HG03565 (cell line): ENCODE measurements at regions not wholly inside any gene's neighbourhood (a gene's known extent, or its start where the extent isn't known, plus 50 kb on each side); places are given as distances from the start of the nearest gene placed in this dataset.
A peak's percentile ranks its signal among the peaks of the same experiment; 100 is the strongest.

Experiments
- ATAC-seq: cut with Tn5 transposase; IDR thresholded peaks from one replicate; pipeline ENCODE4 v1.9.1; 2021; ENCODE audit warnings: mild to moderate bottlenecking, moderate library complexity; ENCODE audit not compliant: unreplicated experiment

GRCh38 chr14:71588576-71589215 is 343.5 kb upstream of the RGS6 start:
- ATAC-seq, result no peak

GRCh38 chr14:71589609-71590008 is 342.6 kb upstream of the RGS6 start:
- no peak for ATAC-seq

DNA sequence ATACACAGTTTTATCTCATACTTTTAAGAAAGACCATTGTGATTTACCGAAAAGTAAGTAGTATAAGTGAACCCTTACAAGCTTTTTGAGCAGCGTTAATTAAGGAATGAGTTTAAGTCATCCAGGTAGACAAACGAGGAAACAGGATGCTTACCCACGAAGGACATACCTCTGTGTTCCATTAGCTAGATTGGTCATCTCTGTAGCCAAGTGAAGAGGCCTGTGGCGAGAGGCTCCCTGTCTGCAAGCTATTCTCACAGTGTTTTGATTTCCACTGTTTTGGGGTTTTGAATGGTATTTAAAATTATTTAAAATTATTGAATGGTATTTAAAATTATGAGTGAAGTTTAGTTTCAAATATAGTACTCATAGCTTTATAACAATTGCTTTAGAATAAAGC is 342.1 kb upstream of the RGS6 start:
- no peak for ATAC-seq

GRCh38 chr14:71591231-71591630 is 341.0 kb upstream of the RGS6 start:
- no peak for ATAC-seq

GRCh38 chr14:71591929-71592328 is 340.3 kb upstream of the RGS6 start:
- ATAC-seq, result no peak

GRCh38 chr14:71592361-71592760 is 339.9 kb upstream of the RGS6 start:
- no peak for ATAC-seq

- no peak for ATAC-seq
These were observed 338.3 kb upstream of the RGS6 start for GRCh38 chr14:71593966-71594365.

- ATAC-seq, result no peak
These were observed 337.4 kb upstream of the RGS6 start for GRCh38 chr14:71594821-71595220.

DNA sequence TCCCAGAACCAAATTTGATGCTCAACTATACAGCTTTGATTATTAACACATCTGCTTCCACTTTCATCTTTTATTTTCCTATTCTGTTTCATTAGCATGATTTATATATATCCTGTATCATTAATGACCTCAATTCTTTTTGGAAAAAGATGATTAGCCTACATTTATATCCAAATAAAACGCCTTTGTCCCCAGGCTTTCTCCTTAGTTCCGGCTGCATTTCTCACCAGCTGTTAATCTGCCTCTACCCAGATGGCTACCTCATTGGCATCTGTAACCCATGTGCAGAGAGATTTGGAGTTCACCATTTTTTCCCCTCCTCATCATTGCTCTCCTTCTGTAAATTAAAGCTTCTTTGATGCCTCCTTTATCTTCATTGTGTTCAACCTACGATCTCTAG is 336.8 kb upstream of the RGS6 start:
- ATAC-seq, result no peak

GRCh38 chr14:71597287-71597920 is 334.8 kb upstream of the RGS6 start:
- ATAC-seq, result no peak

DNA sequence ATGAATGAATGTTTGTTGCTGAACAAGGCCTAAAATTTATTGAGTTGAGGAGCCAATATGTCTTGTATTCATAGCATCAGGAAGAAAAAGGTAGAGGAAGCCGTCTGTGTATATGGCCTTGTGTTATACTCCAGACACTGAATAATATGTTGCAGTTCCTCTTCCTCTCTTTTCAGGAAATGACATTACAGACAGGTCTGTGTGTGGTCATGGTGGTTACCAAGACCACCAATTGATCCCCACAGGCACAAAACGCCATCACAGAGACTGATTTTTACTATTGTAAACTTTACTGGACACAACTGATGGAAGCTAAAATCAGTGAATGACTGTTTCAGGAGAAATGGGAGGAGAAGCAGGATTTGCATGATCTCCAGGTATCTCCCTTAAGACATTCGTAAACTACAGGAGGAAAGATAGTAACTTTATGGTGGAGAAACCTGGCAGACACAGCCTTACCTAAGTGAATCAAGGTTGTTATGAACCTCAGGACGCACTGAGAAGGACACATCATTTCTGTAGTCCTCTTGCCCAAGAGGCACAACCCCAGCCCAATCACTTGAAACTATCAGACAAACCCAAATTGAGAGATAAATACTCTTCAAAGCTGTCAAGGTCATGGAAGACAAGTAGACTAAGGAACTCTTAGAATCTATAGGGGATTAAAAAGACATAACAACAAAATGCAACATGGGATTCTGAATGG is 334.1 kb upstream of the RGS6 start:
- peak; percentile 62 for ATAC-seq

GRCh38 chr14:71600309-71600708 is 331.9 kb upstream of the RGS6 start:
- no peak for ATAC-seq

DNA sequence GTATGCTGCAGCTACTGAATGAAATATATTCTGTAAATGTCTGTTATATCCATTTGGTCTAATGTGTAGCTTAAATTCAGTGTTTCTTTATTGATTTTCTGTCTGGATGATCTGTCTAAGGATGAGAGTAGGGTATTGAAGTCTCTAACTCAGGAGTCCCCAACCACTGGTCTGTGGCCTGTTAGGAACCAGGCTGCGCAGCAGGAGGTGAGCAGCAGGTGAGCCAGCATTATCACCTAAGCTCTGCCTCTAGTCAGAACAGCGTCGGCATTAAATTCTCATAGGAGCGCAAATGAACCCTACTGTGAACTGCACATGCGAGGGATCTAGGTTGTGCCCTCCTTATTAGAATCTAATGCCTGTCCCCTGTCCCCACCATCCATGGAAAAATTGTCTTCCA is 329.7 kb upstream of the RGS6 start:
- no peak for ATAC-seq

DNA sequence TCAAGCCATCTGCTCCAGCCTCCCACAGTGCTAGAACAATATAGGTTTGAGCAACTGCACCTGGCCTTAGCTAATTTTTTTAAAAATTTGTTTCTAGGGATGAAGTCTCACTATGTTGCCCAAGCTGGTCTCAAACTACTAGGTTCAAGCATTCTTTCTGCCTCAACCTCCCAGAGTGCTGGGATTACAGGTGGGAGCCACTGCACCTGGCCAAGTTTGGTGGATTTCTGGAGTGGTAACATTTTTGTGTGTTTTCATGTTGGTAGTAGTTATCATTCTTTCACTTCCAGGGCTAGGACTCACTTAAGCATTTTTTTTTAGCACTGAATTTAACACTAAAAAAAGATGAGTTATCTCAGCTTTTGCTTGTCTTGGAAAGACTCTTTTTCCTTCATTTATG is 328.0 kb upstream of the RGS6 start:
- ATAC-seq, result no peak

GRCh38 chr14:71606064-71606463 is 326.2 kb upstream of the RGS6 start:
- ATAC-seq, result no peak

DNA sequence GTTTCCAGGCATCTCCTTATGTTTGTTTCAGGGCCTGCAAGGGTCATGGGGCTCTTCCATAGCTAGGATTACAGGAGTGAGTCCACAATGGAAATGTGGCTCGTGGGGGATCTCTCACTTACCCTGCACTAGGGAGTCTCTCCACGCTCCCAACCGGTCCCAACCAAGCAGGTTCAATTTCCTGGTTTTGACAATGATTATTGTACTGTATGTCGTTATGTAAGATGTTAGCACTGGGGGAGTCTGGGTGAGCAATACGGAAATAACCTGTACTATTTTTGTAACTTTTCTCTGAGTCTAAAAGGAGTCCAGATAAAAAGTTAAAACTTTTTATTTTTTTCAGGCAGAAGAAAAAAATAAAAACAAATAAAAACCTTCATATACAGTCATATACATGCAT is 325.7 kb upstream of the RGS6 start:
- no peak for ATAC-seq

- no peak for ATAC-seq
These were observed 325.2 kb upstream of the RGS6 start for GRCh38 chr14:71607056-71607455.

- ATAC-seq, result no peak
These were observed 322.1 kb upstream of the RGS6 start for GRCh38 chr14:71610149-71610548.

- no peak for ATAC-seq
These were observed 321.4 kb upstream of the RGS6 start for GRCh38 chr14:71610797-71611196.

GRCh38 chr14:71613168-71613567 is 319.1 kb upstream of the RGS6 start:
- no peak for ATAC-seq

DNA sequence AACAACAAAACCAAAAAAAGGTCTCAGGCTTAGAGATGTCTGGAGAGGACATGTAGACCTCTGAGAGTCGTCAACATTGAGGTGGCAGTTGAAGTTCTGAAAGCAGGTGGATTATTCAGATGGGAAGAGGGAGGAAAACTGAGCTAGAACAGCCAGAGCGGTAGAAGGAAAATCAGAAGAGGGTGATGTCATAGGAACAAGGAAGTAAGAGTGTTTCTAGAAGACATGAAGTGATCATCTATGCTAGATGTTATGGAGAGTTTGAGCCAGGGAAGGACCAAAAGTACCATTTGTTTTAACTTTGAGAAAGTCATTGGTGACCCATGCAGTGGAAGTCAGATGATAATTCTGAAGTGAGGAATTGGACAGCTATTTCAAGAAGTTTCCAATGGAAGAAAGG is 316.2 kb upstream of the RGS6 start:
- ATAC-seq, result no peak

DNA sequence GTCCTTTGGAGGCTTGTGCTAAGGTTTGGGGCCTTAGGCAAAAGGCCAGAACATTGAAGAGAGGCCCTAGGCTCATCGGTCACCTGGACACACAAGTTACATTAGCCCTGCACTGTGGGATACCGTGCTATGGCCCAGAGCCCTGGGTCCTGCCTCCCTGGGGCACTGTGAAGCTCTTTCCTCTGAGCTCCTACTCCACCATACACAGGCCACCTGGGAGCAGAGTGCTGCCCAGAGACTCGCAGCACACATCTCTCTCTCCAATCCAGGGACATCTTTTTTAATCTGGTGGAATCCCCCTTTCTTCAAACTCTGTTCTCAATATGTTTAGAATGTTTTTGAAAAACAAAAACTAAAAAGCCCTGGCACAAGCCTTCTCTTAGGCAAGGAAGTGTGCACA is 314.2 kb upstream of the RGS6 start:
- no peak for ATAC-seq
